DMS153 (cell line): ENCODE measurements at regions not wholly inside any gene's neighbourhood (a gene's known extent, or its start where the extent isn't known, plus 50 kb on each side); places are given as distances from the start of the nearest gene placed in this dataset.
"Not testable (repeated sequence)": the region's sequence is repeated elsewhere in the genome, so short reads cannot be mapped to it uniquely, and the experiment has no call there.

Experiments
- DNase-seq: peaks from one replicate; lab custom pipeline; 2025; lab: John Stamatoyannopoulos, UW

DNA sequence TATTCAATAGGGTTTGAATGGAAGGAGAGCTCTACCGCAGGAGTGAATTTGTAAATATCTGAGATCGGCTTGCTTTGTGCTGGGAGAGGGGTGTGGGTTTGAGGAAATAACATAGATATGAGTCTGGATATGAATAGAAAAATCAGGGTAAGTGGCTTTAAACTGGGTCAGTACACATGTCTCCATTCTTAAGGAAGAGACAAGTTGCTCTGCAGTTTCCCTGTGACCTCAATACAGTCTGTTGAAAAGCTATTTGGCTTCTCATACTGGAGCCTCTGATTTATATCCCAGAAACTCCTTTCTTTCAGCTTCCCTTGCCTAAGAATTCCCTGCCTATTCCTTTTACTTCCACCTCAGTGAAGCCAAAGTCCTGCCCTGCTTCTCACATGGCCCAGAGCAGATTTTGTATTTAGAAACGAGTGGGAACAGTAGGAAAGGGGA, 153.5 kb upstream of the ATF7IP start:
- no peak for DNase-seq

DNA sequence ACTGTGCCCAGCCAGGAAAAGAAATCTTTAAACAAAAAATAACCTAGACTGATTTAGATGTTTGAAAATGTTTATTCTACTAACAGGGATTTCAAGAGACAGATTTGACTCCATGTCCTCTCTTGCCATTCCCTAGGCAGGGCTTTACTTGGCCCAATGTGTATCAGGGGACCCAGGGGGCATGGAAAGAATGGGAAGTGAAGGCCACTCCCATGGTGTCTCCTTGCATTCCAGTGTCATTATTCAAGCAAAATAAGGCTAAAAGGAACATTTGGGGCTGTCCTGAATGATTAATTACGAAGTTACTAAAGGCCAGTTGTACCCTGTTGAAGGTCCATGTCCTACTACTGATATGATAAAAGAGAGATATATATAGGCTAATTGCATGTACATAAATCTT, 151.9 kb upstream of the ATF7IP start:
- DNase-seq = no peak

GRCh38 chr12:14214495-14214894, 151.0 kb upstream of the ATF7IP start:
- no peak for DNase-seq

GRCh38 chr12:14215949-14216348, 149.5 kb upstream of the ATF7IP start:
- not testable (repeated sequence) for DNase-seq

GRCh38 chr12:14216405-14217294, 148.8 kb upstream of the ATF7IP start:
- no peak for DNase-seq

GRCh38 chr12:14219156-14219555, 146.3 kb upstream of the ATF7IP start:
- no peak for DNase-seq

DNA sequence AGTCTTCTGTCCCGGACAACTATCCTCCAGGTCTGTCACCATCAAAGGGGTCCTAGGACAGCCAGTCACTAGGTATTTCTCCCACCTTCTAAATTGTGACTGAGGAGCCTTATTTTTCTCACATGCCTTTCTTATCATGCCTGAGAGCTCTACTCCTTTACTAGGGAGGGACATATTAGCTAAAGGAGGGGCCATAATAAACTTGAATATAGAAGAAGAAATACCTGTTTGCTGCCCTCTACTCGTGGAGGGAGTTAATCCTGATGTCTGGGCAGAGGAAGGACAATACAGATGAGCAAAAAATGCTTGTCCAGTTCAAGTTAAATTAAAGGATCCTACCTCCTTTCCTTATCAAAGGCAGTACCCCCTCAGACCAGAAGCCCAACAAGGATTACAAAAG, 145.8 kb upstream of the ATF7IP start:
- DNase-seq = not testable (repeated sequence)

GRCh38 chr12:14225064-14225463, 140.4 kb upstream of the ATF7IP start:
- no peak for DNase-seq

DNA sequence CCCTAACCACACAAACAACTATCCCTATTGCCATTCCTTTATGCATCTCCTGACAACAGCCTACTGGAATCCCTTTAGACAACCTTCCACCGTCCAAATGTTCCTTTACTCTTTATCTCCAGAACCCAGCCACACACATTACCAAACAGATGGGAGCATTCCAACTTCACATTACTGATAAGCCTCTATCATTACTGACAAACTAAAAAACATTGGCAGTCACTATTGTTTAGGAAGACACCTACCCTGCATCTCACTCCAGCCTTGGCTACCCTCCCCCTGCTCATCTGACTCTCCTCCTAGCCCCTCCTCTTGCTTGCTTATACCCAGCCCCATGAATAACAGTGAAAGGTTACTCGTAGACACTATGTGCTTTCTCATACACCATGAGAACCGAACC, 130.3 kb upstream of the ATF7IP start:
- not testable (repeated sequence) for DNase-seq

DNA sequence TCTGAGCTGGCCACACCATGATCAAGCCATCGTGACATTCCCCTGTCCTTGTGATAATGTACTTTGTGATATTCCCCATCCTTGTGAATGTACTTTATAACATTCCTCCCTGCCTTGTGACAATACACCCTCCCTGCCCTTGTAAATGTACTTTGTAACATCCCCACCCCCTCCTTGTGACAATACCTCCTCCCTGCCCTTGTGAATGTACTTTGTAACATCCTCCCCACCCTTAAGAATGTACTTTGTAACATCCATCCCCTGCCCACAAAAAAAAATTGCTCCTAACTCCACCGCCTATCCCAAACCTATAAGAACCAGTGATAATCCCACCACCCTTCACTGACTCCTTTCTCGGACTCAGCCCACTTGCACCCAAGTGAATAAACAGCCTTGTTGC, 128.8 kb upstream of the ATF7IP start:
- not testable (repeated sequence) for DNase-seq

DNA sequence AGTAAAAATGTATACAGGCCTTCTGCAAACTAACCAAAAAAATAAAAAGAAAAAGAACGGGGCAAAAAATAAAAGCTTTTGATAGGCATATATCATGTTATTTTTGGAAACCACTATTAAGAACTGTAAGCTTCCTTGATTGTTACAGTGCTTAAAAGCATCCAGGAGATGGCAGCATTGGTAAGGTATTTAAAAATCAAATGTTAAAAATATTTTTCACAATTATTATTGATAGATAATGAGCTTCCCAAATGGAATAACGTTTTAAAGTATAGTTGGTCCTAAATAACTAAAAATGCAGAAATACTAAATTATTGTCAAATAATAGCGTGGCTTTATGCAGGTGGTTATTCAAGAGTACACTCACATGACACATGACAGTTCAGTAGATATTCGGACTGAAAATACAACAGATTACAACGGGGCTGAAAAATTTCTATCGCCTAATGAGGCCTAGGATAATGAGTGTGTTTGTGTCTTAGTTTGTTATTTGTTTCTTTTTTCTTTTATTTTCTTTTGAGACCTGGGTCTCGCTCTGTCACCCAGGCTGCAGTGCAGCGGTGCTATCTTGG, 127.2 kb upstream of the ATF7IP start:
- DNase-seq = no peak

DNA sequence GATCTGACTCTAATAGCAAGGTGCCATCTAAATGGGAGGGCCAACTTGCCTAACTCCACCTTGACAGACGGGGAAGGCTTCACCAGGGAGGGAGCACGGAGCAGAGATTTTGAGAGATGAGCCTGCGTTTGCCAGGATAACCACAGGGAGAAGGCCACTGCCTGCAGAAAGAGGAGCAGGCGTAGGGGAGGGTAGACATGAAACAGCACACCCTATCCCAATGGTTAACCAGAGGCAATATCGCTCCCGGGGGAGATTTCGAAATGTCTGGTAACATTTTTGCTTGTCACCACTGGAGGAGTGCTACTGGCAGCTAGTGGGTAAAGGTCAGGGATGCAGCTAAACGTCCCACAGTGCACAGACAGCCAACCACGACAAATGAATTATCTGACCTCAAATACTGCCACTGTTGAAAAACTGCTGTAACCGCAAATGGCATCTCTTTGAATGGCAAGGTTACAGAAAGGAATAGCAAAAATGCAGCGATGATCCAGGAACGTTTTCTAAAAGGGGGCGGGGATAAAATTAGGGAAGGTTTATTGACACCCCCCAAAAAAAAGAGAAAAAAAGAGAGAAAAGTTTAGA, 126.0 kb upstream of the ATF7IP start:
- no peak for DNase-seq

GRCh38 chr12:14239935-14240872, 125.3 kb upstream of the ATF7IP start:
- DNase-seq = no peak

DNA sequence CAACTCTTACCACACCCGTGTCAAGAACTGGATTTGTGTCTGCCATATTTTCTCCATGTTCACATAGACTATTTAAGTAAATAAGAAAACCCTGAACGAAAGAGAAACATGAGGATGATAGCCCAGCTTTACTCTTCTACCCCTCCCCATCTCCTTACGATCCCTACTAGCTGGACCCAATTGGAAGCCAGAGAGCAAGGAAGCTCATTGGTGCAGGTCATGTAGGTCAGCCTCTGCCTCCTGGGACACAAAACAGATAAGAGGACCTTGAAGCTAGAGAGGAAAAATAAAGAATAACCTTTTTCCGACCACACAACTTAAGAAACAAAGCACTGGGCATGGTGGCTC, 124.6 kb upstream of the ATF7IP start:
- DNase-seq = no peak

- not testable (repeated sequence) for DNase-seq
Measured at GRCh38 chr12:14242825-14243224, 122.7 kb upstream of the ATF7IP start.

GRCh38 chr12:14243941-14244340, 121.5 kb upstream of the ATF7IP start:
- no peak for DNase-seq

DNA sequence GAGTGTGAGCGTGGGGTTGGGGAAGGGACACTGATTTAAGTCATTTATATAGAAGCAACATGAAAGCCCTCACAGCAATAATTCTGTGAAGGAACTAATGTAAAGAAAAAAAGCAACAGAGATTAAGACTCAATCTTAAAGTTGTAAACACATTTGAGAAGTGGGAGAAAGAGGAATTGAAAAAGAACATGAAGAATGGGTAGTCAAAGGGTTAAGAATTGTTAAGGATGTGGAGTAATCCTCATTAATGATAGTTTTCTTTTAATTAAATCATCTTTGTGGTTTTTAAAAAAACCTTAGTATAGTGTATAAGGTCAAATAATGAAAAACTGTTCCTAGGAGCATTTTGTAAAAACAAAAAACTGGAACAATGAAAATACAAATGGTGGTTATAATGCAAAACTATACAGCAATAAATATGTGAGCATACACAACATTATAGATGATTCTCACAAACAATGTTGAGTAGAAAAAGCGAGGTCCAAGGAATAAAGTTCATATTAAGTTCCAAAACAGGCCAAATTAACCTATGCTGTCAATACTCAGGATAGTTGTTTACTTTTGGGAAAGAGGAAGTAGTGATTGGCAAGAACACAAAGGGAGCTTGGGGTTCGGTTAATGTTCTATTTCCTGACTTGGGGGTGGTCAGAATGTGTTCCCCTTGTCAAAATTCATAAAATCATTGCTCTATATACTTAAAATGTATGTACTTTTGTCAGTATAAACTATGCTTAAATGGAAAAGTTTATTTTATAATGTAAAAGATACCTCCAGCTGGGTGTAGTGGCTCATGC, 120.4 kb upstream of the ATF7IP start:
- DNase-seq = no peak

GRCh38 chr12:14247166-14247565, 118.3 kb upstream of the ATF7IP start:
- DNase-seq = no peak

DNA sequence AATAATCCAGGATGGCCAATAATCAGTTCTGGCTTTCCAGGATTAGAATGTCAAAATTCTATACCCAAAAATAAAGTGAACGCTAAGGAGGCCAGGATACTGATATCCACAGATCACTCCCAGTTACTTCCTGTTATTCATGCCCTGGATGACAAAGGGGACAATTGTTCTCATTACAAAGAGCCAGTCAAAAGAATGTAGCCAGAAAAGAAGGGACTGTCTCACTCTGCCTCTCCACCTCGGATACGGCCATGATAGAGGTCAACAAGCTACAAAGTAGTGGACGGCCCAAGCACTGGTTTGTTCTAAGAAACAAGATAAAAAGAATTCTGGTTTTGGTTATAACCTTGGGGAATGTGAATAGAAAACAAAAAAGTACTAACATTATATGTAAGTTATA, 116.1 kb upstream of the ATF7IP start:
- no peak for DNase-seq

DNA sequence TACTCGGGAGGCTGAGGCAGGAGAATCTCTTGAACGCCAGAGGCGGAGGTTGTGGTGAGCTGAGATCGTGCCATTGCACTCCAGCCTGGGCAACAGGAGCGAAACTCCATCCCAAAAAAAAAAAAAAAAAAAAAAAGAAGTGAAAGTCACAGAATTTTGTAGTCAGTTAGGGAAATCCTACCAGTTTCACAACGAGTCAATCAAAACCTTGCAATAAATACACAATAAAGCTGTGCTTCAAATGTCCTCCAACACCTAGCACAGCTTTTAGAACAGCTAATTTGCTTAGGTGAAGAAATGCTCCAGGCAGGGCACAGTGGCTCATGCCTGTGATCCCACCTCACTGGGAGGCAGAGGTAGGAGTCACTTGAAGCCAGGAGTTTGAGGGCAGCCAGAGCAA, 112.8 kb upstream of the ATF7IP start:
- no peak for DNase-seq

- no peak for DNase-seq
Measured at GRCh38 chr12:14253496-14253895, 112.0 kb upstream of the ATF7IP start.
